GM18498 (cell line): ENCODE measurements at regions not wholly inside any gene's neighbourhood (a gene's known extent, or its start where the extent isn't known, plus 50 kb on each side); places are given as distances from the start of the nearest gene placed in this dataset.
"Not testable (repeated sequence)": the region's sequence is repeated elsewhere in the genome, so short reads cannot be mapped to it uniquely, and the experiment has no call there.

Source experiments
- ATAC-seq: cut with Tn5 transposase; IDR thresholded peaks from one replicate; pipeline ENCODE4 v1.9.1; 2021; ENCODE audit warnings: mild to moderate bottlenecking, moderate library complexity; ENCODE audit not compliant: unreplicated experiment

DNA sequence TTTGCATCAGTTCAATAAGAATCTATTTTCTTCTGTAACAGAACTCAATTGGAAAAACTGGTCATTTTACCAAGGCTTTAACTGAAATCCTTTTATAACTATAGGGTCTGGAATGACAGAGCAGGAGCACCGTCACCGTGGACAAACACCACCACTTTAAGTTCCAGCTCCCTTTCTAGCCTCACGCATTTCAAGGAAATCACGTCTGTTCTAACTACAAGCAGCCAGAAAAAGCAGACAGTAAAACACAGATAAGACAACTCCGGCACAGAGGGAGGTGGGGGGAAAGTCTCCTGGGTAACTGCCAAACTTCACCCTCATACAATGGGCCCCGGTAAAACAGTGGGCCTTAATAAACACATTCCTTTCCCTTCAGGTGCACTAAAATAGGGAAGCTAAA is 952.6 kb downstream of the STIM2 start:
- not testable (repeated sequence) for ATAC-seq

- ATAC-seq = not testable (repeated sequence)
Observed at GRCh38 chr4:27813699-27814425, 953.2 kb downstream of the STIM2 start.

DNA sequence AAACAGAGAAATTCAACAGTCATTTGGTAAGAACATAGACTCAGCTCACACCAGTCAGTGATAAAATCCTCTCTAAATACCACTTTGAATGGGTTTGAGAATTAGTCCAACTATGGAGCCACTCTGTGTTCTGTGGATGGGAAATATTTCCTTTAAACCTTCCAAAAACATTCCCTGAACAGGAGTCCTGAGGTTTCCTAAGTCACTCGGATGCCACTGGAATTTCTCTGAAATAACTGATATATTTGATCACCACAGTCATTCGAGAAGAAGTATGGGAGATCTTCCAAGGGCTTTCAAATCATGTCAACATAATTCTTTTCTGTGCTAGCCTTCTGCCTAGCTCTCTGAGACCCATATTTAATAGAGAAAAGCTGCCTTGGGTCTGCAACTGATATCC is 958.6 kb downstream of the STIM2 start:
- no peak for ATAC-seq

DNA sequence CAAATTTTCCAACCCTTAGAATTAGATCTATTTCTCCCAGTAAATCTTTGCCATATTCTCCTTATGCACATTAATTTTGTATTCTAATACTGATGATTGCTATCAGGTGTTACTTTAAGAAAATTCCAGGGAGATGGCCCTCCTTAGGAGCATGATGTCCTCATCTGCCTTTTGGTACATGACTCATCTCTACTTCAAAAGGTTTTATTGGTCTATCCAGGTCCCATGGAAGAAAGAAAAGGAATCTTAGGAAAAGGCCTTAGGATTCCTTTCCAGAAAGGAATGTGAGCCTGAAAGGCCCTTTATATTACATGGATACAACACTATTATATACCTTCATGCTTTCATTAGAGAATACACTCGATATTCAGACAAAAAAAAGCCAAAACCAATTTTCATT is 968.2 kb downstream of the STIM2 start:
- ATAC-seq = no peak

DNA sequence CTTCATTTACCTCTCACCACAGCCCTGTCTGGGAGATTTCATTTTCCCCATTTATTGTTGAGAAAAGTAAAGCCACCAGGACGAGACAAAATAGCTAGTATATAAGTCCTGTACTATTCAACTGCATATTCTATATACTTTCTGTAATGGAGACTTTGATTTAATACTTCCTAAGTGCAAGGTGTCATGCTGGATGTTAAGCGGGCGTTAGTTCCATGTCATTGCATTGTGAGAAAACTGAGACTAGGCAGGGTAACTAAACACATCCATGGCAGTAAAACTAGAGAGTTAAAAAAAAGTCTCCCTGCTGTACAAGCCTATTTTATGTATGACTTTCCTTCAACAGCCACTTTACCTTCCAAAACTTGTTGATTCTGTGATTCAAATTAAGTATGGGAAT is 969.6 kb downstream of the STIM2 start:
- ATAC-seq = no peak

DNA sequence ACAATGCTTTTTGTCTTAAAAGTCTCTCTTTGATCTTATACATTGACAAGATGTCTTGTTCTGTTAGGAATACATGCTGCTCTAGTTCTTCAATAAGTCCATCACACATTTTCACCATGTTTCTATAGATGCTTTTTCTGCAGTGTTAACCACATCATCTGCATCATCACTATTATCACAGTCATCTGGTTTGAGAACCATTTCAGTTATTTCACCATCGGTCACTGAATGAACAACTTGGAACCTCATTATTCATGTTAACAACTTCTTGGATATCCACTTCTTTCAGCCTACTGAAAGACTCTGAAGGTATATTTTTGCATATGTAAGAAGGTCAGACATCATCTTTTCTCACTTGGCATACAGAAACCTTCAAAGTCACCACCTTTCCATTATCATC is 975.2 kb downstream of the STIM2 start:
- ATAC-seq = no peak

DNA sequence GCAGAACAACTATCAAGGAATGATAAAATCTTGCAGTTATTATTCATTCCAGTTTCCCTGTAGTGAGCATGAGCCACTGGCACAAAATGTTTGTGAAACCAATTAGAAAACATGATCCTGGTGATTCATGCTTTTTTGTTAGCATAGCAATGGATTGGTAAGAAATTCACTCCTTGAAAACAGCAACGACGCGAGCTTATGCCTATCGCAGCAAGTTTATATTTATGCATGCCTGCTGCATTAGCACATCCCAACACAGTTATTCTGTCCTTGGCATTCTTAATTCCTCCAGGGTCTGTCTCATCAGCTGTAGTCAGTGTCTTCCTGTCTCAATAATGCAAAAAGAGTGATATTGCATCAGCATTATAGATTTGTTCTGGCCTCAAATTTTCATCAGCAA is 975.9 kb downstream of the STIM2 start:
- ATAC-seq = no peak

DNA sequence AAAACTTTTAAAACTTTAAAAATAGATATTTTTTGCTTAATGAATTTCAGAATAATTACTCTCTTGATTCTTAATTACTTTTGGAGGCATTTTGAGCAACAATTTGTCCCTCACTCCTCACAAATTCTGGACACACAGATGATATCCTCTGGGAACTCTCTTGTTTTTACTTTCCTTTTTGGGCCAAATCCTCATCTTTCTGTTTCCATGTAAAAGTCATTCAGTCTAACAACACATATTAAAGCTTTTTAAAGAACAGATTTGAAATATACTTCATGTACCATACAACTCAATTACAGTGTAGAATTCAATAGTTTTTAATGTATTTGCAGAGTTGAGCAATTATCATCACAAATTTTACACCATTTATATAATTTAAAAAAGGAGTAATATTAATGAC is 983.1 kb downstream of the STIM2 start:
- ATAC-seq = no peak

- no peak for ATAC-seq
Observed at GRCh38 chr4:27844376-27844775, 983.7 kb downstream of the STIM2 start.

DNA sequence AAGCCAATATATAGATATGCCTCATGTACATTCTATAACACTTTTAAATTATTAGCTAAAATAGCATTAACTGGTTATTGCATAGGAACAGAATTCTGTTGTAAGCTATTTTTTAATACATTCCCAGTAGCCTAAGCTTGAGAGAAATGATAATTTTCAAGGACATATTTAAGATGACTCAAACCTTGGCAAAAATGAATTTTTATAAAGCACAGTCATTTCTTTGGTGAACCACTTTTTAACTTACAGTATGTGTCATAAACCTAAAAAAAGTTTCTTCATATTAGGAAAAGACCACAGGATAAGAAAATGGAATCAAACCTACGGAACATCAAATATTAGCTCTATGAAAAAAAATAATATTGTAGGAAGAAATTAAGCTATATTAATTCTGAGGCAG is 986.3 kb downstream of the STIM2 start:
- ATAC-seq = no peak

GRCh38 chr4:27861381-27861787 is 1000.7 kb downstream of the STIM2 start:
- ATAC-seq = no peak

DNA sequence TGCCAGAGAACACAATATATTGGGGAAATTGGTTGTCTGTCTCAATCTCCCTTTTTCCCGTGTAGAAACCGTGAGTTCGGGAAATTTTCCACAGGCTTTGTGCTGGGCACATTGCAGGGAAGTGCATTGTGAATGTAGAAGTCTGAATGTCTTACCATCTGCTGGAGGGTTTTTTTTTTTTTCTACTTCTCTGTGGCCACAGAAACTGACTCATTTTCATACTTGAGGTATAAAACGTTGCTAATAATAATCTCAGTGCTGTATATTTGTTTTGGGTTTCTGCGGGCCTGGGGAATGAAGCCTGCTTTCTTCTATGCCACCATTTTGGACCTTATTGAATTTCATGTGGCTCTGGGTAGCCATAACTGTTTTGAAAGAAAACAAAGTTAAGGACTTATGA is 1001.2 kb downstream of the STIM2 start:
- ATAC-seq = peak; percentile 75

GRCh38 chr4:27873596-27873995 is 1013.0 kb downstream of the STIM2 start:
- ATAC-seq = no peak

DNA sequence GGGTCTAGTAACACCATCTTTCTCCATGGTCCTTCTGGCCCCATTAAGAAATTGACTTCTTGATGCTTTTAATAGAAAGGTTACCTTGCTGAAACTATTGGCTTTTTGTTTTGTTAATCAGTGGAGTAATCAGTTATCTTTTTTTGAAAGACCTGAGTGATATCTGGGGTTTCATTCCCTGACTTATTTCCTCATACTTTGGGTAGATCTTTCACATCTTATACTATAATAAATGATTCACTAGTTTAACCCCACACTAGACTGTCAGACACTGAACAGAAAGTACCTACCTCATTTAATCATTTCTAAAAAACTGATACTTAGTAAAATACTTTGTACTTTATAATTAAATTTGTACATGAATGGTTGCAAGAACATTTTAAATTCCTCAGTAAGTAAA is 1021.1 kb downstream of the STIM2 start:
- no peak for ATAC-seq

- no peak for ATAC-seq
Observed at GRCh38 chr4:27886120-27886519, 1025.5 kb downstream of the STIM2 start.

- ATAC-seq = no peak
Observed at GRCh38 chr4:27887646-27888045, 1027.0 kb downstream of the STIM2 start.

GRCh38 chr4:27888505-27888904 is 1027.9 kb downstream of the STIM2 start:
- ATAC-seq = no peak

DNA sequence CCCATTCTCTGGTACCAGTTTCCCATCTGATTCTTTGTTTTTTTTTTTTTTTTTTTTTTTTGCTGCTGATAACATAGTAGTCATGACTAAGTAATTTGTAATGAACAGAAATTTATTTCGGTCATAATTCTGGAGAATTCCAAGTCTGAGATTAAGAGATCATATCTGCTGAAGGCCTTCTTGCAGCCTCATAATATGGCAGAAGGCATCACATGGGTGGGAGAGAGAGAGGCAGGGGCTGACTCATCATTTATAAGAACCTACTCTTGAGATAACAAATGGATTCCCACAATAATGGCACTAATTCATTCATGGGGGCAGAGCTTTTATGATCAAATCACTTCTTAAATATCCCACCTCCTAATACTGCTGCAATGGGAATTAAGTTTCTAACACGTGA is 1034.3 kb downstream of the STIM2 start:
- ATAC-seq = no peak

DNA sequence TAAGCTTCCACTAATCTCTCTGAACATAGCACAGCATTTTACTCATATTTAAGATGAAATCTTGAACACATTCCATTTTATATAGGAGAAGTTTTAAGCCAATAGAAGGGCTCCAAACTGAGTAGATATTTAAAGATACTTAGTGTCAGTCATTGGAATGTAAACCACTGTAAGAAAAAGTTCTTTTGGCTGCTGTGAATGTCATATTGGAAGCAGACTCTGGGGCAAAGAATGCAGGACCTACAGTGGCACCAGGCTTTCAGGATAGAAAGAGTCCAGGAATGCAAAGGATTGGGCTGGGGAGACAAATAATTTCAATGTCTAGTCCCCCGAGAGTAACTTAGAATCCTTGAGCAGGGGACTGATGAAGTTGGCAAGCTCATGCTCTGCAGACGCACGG is 1047.7 kb downstream of the STIM2 start:
- no peak for ATAC-seq

DNA sequence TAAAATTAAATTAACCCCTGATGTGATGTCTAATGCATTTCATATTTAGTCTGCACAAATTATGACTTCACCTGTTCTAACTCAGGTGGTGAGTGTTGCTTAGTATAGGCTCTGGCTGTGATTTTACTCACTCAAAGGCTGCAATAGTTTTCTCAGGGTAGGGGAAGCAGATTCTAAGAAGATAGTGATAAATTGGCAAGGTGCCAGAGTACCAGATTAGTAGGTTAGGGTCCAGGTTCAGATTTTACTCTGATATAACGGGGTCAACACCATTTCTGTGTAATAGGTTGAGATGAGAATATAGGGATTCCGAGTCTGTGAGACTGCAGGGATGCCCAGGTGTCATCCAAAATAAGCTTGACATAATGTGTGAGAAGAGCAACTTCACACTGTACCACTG is 1049.6 kb downstream of the STIM2 start:
- ATAC-seq = no peak

GRCh38 chr4:27911047-27911446 is 1050.4 kb downstream of the STIM2 start:
- no peak for ATAC-seq

DNA sequence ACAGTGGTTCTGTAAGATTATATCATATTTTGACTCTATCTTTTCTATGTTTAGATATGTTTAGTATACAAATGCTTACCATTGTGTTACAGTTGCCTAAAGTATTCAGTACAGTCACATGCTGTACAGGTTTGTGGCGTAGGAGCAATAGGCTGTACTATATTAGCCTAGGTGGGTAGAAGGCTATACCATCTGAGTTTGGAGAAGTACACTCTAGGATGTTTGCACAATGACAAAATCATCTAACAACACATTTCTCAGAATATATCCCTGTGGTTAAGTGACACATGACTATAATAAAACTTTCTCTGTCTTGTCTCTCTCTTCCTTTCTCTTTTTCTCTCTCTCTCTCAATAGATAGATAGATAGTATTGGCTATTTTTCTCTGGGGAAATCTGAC is 1053.1 kb downstream of the STIM2 start:
- no peak for ATAC-seq

DNA sequence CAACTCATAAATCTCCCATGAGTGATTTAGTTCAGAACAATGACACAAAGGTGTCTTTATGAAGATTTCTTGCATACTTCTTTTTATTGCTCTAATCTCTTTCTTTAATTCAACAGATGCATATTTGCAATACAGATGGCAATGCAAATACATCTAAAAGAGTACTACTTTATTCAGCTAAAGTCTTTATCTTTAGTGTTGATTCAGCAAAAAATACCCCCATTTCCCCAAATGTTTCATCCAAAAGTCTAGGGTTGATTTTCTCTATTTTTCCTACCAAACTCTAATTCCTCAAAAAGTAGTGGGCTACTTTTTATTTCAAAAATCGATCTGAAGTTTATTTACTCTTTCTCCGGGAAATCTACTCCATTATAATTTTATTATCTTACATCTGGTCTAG is 1055.2 kb downstream of the STIM2 start:
- ATAC-seq = no peak
